ENCODE measurements at regions not wholly inside any gene's neighbourhood (a gene's known extent, or its start where the extent isn't known, plus 50 kb on each side); places are given as distances from the start of the nearest gene placed in this dataset.

GRCh38 chrX:117752745-117753144, 363.9 kb downstream of the KLHL13 start:
- TF ChIP-seq CTCF (IDR thresholded peaks at IDR 0.05) = no peak
- TF ChIP-seq POLR2A (IDR thresholded peaks at IDR 0.05) = no peak
